Hepatic stellate cell (primary cell): ENCODE measurements at regions not wholly inside any gene's neighbourhood (a gene's known extent, or its start where the extent isn't known, plus 50 kb on each side); places are given as distances from the start of the nearest gene placed in this dataset.
"Not testable (repeated sequence)": the region's sequence is repeated elsewhere in the genome, so short reads cannot be mapped to it uniquely, and the experiment has no call there.

ENCODE experiments used
- DNase-seq: peaks from one replicate; pipeline ENCODE4 v3.0.0; 2011; ENCODE audit warnings: low spot score

DNA sequence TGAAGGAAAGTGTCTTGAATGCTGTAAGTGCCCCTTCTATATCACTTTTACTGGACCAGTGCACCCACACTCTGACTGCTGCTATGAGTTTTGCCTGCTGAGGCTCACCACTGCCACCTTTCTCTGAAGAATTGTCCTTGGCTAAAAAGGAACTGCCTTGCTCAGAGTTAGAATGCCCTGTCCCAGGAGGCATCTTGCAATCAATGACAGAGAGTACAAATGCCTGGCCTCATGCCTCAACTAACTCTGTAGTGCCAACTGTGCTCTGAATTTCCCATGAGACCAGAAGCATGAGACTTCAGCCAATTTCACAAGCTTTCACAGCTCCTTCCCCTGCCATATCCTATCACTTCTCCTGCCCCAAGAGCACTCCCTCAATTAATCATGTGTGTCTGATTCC, 569.7 kb downstream of the ZNF608 start:
- no peak for DNase-seq

DNA sequence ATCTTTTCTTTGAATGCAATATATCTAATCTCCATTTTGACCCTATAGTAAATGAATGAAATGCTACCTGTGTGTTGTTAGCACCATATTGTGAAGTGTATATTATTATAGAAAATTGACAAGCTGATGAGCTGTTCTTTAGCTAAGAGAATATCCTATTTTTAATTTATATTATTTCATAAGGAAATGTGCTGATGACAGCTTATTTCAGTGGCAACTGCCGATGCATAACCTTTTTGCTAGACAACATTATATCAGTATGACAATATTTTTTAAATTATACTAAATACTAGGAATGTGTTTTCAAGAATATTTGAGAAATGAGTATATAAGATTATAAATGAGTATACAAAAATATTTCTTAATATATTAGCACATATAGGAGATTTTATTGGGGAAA, 573.1 kb downstream of the ZNF608 start:
- DNase-seq: no peak

DNA sequence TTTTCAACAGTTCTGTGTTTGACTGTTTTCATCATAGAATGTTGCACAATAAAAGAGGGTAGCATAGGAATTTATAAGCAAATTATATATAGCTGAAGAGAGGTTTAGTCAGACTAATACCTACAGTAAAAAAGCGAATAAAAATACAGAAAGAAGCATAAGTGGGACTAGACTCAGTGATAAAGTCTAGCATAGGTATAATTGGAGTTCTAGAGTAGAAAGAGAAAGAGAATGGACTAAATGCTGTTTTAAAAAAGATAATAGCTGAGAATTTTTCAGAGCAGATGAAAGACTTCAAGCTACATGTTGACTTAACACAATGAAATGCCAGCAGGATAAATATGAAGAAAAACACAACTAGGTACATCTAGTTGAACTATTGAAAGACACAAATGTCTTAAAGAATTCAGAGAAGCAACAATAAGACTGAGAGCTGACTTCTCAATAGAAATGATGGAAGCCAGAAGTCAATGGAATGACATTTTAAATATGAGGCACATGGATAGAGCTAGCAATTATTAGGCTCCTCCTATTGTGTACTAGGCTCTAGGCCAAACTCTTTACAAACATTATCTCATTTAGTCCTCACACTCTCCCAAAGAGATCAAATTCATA, 573.9 kb downstream of the ZNF608 start:
- no peak for DNase-seq

DNA sequence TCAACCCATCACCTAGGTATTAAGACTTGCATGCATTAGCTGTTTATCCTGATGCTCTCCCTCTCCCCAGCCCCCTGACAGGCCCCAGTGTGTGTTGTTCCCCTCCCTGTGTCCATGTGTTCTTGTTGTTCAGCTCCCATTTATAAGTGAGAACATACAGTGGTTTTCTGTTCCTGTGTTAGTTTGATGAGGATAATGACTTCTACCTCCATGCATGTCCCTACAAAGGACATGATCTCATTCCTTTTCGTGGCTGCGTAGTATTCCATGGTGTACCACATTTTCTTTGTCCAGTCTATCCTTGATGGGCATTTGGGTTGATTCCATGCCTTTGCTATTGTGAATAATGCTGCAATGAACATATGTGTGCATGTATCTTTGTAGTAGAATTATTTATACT, 578.3 kb downstream of the ZNF608 start:
- DNase-seq: not testable (repeated sequence)

DNA sequence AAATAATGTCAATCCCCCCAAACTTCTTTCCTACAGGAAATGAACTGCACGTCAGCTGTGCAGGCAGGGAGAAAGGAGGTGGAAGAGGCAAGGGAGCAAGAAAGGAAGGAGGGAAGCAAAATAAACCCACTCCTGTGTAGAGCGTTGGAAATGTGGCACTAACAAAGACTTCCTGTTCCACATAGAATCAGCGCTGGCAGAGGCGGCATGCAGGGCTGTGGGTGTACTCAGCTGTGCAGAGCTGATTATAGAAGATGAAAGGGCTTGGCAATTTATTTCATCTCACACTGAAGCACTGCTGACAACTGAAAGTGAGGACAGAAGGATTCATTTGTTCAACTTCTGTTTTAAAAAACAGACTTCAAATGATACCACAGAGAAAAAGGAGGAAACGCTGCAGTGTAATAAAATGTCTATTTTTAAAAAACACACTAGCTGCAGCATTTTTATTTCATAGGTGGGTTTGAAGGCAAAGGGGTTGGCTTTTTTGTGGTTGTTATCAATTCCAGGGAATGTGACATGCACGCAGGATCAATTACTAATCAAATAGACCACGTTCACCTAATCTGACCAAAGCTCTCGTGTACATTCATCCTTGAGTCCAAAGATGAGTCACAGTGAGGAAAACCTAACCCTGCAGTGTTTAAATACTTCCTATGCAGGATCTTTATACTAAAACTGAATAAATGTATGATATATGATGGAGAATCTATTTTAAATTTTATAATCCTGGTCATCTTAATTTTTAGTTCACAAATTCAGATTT, 583.5 kb downstream of the ZNF608 start:
- DNase-seq: no peak

DNA sequence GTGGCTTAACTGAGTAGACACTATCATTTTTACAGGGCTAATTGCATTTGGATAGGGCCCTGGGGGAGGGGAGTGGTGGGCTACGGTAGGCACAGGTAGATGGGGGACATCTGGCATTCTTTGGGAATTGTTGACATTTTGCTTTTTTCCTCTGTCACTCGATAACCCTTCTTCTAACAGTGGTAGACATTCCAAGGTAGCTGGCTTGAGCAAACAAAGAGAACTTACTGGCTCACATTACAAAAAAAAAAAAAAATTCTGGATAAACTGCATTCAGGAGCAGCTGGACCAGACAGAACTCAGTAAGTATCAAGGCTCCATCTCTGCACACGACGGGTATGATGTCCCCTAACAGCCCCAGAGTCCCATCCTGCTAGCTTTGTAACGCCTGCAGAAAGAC, 585.2 kb downstream of the ZNF608 start:
- no peak for DNase-seq

DNA sequence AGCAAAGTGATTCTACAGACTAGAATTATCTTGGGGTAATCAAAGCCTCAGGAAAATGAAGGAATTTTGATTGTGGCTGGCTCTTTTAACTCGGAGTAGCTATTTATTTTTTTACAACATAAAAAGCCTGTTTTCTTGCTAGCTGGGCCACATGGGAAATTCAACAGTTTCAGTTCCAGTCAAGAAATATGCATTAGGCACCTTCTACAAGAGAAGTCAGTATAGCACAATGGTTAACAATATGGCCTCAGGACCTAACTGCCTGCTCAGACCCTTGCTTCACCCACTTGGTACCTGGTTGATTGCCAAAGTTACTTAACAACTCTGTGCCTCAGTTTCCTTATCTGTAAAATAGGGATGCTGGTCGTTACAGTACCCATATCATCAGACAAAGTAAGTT, 586.2 kb downstream of the ZNF608 start:
- no peak for DNase-seq

DNA sequence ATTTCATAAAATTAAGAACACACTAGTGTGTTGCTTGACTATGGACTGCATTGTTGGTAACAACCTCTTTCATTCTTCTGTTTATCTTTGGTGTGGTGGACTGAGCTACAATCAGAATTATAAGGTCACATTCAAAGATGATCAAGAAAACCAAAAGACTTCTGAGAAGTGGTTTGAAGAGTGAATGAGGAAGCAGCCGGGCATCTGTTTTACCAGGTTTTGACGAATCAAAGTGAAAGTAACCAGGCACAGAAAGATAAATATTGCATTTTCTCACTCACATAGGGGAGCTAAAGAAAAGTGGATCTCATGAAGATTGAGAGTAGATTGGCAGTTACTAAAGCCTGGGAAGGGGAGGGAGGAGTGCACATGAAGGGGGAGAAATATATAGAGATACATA, 589.1 kb downstream of the ZNF608 start:
- no peak for DNase-seq

DNA sequence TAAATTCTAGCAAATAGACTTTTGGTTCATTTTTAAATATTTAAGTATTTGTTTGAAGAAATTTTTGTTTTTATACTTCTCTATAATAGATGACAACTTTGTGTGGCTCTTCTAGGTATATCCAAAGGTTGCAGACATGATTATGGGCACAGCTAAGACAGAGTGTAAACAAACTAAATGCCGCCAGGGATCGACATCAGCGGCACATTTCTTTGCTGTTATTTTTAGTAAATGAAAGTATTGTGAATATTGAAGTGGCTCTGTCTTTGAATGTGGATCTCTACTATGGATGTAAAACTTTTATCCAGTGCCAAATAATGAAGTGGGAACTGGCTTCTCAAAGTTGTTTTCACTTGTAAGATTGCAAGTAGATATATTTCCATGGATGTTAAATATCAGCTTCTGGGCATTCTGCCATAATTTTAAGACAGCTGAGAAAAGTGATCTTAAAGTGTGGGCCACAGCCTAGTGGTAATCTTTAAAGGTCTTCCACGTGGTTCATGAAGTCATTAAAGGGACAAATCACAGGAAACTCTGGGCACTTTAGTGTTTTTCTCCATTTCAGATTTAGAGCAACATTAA, 589.9 kb downstream of the ZNF608 start:
- no peak for DNase-seq

DNA sequence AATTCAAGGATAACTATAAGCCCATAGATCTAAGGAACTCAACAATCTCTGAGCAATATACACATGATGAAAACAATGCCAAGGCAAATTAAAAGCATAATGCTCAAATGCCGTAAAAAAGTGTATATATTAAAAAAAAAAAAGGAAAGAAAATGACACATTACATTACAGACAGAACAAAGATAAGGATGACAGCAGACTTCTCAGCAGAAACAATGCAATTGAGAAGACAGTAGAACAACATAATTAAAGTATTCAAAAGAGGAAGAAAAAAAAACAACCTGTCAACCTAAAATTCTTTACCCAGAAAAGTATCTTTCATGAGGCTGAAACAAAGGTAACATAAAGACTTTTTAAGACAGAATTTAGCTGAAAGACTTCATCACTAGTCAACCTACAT, 591.7 kb downstream of the ZNF608 start:
- DNase-seq: no peak

DNA sequence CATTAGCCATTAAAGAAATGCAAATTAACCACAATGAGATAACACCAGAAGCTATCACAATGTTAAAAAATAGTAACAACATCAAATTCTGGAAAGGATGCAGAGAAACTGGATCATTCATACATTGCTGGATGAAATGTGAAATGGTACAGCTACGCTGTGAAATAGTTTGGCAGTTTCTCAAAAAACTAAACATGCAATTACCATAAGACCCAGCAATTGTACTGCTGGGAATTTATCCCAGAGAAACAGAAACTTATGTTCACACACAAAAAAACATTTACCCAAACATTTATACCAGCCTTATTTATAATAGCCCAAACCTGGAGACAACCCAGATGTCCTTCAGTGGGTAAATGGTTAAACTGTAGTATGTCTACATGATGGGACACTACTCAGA, 592.9 kb downstream of the ZNF608 start:
- DNase-seq: no peak

DNA sequence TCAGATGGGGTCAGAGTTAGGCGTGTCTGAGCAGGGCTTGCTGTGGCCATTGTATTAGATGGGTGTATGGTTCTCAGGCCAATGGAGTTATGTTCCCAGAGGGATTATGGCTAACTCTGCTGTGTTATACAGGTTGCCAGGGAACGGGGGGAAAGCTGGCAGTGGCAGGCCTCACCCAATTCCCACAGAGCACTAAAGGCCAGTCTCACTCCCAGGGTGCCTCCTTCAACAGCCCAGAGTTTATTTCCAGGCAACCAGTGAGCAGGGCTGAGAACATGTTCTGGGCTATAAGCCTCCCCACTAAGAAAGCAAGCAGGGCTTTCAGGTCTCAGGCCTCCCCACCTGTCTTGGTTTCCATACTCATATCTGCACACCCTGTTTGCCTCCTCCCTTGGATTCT, 597.9 kb downstream of the ZNF608 start:
- DNase-seq: no peak

DNA sequence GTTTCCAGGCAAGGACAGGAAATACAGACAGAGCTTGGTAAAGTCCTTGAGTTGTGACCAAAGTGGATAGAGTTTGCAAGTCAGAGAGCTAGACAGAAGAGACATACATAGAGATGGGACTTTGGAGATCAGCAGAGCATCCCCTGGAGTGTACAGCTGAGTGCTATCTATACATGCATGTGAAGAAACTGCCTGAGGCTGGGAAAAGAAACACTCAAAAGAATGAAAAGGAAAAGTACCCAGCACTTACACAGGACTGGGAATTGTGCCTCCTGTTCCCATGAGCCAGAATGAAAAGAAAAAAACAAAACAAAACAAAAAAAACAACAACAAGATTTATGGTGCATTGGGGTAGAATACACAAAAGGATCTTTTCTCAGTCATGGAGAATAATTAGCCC, 606.4 kb downstream of the ZNF608 start:
- no peak for DNase-seq

DNA sequence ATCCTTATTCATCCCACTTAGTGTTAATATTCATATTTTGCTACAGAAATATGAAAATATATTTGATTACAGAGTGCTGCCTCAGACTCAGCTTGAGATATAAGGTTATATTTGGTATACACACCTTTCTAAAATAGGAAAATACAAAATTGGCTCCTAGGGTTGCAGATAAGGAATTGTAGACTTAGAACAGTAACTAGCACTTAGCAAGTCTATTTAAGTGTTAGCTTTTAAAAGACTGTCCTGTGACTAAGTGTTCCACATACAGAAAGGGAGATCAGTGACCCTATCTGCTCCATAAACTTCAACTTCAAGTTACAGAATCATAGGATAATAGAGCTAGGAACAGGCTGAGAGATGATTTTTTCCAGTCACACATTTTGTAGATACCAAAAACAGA, 607.0 kb downstream of the ZNF608 start:
- no peak for DNase-seq

DNA sequence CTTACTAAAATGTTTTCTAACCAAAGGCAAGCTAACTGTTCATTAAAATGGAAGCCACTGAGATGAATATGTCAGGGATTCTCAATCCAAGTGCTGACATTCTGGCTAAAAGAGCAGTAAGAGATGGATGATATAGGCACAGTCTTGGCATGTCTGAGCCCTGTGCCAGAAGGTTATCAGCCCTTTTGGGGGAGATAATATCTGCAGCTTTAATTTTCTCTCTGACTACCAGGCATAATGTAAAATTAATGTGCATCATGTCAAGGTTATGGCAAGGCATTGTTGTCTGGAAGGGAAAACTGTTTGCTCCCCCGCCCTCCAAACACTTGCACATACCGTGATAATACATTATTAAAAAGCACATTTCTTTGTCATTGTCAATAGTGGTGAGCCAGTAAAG, 609.8 kb downstream of the ZNF608 start:
- no peak for DNase-seq

DNA sequence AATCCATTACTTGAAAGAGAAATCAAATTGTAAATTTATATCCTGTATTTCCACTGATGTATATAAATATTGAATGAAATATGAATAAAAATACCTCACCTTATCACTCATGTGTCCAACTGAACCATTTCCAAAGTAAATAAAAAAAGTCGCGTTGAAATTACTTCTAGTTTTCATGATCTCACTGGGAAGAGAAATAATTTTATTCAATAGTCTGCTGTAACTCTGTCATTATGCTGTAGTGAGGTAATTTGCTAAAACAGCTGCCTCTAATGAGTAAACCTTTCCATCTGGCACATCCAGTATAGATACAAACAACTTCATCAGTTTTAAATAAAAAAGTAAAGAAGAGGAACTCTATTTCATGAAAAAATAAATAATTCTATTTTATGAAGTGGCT, 611.5 kb downstream of the ZNF608 start:
- no peak for DNase-seq

DNA sequence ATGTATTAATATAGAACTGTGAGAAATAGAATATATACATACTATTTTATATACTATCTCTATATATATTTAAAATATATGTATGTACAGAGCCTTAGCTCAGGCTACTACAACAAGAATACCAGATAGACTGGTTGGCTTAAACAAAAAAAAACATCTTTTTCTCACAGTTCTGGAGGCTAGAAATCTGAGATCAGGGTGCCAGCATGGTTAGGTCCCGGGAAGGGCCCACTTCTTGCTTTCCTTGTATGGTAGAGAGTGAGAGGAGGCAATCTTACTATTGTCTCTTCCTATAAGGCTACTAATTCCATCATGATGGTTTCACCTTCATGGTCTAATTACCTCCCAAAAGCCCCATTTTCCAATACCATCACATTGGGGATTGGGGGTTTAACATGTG, 613.0 kb downstream of the ZNF608 start:
- DNase-seq: no peak

DNA sequence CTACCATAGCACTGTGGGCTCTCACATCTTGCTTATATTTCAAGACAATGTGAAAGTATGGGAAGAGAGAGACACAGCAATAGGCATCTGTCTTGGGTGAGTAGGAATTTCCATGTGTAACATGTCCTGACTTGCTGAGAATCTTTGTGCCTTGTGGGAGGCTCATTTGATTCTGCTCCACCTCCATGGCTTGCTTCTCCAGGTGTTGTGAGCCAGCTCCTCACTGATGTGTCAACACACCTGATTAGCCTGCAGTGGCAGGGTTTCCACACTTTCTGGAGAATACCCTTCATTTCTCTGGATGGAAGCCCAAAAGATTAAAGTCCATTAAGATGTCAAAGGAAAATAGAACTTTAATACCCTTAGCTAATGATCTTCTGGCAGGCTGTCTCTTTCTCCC, 613.6 kb downstream of the ZNF608 start:
- DNase-seq: no peak

DNA sequence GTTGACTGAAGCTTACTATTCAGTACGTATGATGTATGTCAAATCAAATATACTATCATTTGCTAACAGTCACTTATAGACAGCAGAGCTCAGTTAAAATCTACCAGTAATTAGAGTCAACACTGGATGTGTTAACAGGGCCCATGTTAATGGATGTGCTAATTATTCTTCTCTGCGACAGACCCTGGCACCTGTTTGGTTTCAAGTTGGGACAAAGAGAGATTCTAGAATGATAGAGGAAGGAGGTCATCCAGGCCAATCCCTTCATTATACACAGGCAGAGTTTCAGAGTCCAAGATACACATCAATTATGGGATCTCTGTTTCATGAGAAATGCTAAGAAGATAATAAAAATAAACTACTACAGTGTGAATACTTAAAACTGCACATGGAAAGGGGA, 615.0 kb downstream of the ZNF608 start:
- DNase-seq: no peak

DNA sequence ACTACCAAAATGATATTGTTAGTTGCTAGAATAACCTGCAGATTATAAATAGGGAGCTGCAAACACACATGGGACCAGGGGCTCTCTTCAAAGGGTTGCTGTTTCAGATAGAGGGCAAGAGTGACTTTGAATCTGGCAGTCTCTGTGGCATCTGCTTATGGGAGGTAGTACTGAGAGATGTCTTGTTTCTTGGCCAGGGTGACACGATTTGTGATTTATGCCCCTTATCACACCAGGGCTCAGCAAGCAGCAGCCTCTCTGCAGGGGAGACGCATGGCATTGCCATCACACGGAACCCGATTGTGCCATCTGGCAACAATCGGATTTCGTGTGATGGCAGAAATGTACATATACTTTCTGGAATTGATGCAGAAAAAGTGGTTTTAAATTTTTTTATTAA, 615.6 kb downstream of the ZNF608 start:
- DNase-seq: no peak

DNA sequence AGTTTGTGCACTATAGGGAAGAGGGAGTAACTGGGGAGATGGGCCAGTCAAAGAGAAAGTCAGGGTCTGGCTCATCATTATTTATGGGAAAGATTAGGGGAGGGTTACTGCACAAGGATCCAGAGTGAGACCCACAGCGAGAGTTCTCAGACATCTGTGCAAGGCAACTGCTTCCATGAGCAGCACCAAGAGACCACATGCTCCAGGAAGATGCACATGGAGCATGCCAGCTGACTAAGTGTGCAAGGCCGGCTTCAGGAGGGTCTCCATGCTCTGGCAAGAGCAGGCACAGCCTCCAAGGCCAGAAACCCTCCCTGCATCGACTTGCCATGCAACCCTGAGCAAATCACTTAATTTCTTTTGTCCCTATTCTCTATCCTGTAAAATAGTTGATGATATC, 616.9 kb downstream of the CSNK1G3 start:
- DNase-seq: no peak

DNA sequence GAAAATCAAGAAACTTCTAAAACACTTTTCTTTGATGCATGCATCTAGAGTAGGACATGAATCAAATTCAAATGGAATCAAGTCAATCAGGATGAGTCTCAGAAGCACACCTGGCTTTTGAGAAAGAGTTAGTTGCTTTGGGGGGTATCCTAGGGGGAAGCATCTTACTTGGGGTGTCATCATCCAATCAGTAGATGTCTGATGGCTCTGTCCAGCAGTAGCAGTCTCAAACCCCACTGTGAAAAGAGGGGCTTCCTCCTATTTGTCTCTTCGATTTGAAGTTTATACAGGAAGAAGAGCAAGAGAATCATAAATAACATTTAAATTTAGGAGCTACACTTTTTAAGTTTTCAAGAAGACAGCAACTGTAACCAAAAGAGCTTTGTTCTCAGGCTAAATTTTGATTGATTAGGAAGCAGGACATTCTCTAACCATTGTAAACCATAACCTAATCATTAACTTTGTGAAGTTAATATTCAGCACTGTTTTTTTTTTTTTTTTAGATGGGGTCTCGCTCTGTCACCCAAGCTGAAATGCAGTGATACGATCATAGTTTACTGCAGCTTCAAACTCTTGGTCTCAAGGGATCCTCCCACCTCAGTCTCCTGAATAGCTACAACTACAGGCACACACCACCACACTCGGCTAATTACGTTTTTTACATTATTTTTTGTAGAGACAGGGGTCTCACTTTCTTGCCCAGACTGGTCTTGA, 614.7 kb downstream of the CSNK1G3 start:
- no peak for DNase-seq

DNA sequence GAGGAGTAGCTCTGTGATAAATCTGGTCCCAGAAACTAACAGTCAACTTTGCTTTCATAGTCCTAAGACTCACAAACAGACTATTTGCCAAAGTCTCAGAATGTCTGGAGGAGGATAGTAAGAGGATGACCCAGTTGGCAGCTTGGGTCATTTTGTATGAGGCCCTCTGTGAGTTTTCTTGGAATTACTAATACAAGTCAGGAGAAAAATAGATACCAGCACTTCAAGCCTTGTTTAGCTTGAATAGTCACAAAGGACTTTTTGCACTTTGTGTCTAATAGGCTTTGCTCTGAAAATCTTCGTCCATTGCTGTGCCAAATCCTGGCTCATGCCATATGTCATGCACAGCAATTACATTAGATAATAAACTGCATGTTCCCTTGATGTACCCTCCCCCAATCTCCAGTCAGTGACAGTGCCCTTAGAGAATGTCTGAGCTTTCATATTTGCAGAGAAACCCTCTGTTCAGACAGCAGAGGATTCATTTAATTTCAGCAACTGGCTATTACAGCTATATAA, 612.8 kb downstream of the CSNK1G3 start:
- no peak for DNase-seq
